ENCODE measurements at regions not wholly inside any gene's neighbourhood (a gene's known extent, or its start where the extent isn't known, plus 50 kb on each side); places are given as distances from the start of the nearest gene placed in this dataset.

DNA sequence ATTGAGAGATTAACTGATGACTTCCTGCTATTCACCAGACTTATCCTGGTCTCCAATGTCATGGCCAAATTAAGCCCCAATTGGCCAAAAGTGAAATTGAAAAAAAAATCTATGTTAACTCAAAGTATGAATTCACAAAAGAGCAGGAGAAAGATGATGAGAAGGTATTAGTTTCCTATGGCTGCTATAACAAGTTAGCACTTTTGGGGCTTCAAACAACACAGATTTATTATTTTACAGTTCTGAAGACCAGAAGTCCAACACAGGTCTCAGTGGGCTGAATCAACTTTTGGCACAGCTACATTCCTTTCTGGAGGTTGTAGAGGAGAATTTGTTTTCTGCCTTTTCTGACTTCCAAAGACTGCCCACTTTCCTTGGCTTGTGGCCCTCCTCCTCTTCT, 78.6 kb upstream of the TLE1 start:
- no peaks in the 10 kb centered on the region for H3K4me1 ChIP-seq (replicated peaks in 1 of 2; ENCODE audit: control insufficient read depth in 2 of 2, insufficient read depth in 2 of 2, low read length in 2 of 2)
- no peaks in the 10 kb centered on the region for H3K79me2 ChIP-seq (ENCODE audit: control insufficient read depth, insufficient read depth, low read length)
- no peaks in the 10 kb centered on the region for H3K9me3 ChIP-seq (replicated peaks; ENCODE audit: control insufficient read depth, insufficient read depth, low read depth, low read length)
- H3K27me3 ChIP-seq (ENCODE audit: control insufficient read depth in 2 of 2, insufficient read depth in 2 of 2, low read length in 2 of 2): no peaks in the 10 kb centered on the region
- no peak for FAIRE-seq
- H4K20me1 ChIP-seq (replicated peaks; ENCODE audit: control insufficient read depth, insufficient read depth, low read length): no peaks in the 10 kb centered on the region
- BruUV-seq (replicated peaks): no TSS peak
- no peaks in the 10 kb centered on the region for H3K36me3 ChIP-seq (ENCODE audit: control insufficient read depth, insufficient read depth, low read length)
- no peaks in the 10 kb centered on the region for H3K9me1 ChIP-seq (ENCODE audit: control insufficient read depth, insufficient read depth, low read length)
- POLR2A ChIA-PET: no interaction called here
- intact Hi-C loops (cut with micrococcal nuclease) (no loop called here), in situ Hi-C loops (cut with MboI) (no loop called here)
- no peak for DNase-seq (ENCODE audit: extremely low read depth in 1 of 4, low spot score in 3 of 4)
- TF ChIP-seq, protein P1, sequence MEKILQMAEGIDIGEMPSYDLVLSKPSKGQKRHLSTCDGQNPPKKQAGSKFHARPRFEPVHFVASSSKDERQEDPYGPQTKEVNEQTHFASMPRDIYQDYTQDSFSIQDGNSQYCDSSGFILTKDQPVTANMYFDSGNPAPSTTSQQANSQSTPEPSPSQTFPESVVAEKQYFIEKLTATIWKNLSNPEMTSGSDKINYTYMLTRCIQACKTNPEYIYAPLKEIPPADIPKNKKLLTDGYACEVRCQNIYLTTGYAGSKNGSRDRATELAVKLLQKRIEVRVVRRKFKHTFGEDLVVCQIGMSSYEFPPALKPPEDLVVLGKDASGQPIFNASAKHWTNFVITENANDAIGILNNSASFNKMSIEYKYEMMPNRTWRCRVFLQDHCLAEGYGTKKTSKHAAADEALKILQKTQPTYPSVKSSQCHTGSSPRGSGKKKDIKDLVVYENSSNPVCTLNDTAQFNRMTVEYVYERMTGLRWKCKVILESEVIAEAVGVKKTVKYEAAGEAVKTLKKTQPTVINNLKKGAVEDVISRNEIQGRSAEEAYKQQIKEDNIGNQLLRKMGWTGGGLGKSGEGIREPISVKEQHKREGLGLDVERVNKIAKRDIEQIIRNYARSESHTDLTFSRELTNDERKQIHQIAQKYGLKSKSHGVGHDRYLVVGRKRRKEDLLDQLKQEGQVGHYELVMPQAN (IDR thresholded peaks at IDR 0.05; ENCODE audit: borderline replicate concordance): no peak
- TF ChIP-seq EP300 (IDR thresholded peaks at IDR 0.05; ENCODE audit: low read length) (no peak), HDAC8 (tag; IDR thresholded peaks at IDR 0.05) (no peak), DPF2 (IDR thresholded peaks at IDR 0.05) (no peak), ZNF668 (CRISPR knock-in tag; IDR thresholded peaks at IDR 0.05) (no peak), NCOA1 (IDR thresholded peaks at IDR 0.05; ENCODE audit: low read depth) (no peak)
- TF ChIP-seq, protein P2, sequence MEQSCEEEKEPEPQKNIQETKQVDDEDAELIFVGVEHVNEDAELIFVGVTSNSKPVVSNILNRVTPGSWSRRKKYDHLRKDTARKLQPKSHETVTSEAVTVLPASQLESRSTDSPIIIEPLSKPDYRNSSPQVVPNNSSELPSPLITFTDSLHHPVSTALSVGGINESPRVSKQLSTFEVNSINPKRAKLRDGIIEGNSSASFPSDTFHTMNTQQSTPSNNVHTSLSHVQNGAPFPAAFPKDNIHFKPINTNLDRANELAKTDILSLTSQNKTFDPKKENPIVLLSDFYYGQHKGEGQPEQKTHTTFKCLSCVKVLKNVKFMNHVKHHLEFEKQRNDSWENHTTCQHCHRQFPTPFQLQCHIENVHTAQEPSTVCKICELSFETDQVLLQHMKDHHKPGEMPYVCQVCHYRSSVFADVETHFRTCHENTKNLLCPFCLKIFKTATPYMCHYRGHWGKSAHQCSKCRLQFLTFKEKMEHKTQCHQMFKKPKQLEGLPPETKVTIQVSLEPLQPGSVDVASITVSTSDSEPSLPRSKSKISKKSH (CRISPR knock-in tag; IDR thresholded peaks at IDR 0.05): no peak
- TF ChIP-seq, protein P3, sequence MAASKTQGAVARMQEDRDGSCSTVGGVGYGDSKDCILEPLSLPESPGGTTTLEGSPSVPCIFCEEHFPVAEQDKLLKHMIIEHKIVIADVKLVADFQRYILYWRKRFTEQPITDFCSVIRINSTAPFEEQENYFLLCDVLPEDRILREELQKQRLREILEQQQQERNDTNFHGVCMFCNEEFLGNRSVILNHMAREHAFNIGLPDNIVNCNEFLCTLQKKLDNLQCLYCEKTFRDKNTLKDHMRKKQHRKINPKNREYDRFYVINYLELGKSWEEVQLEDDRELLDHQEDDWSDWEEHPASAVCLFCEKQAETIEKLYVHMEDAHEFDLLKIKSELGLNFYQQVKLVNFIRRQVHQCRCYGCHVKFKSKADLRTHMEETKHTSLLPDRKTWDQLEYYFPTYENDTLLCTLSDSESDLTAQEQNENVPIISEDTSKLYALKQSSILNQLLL (CRISPR knock-in tag; IDR thresholded peaks at IDR 0.05; ENCODE audit: borderline replicate concordance): no peak
- TF ChIP-seq, protein P4, sequence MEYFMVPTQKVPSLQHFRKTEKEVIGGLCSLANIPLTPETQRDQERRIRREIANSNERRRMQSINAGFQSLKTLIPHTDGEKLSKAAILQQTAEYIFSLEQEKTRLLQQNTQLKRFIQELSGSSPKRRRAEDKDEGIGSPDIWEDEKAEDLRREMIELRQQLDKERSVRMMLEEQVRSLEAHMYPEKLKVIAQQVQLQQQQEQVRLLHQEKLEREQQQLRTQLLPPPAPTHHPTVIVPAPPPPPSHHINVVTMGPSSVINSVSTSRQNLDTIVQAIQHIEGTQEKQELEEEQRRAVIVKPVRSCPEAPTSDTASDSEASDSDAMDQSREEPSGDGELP (CRISPR knock-in tag; IDR thresholded peaks at IDR 0.05; ENCODE audit: borderline replicate concordance): no peak
- no peak overlapping the region for H3K9ac ChIP-seq (ENCODE audit: insufficient read depth in 1 of 2, low read depth in 2 of 2, low read length in 2 of 2)
- no peak overlapping the region for H3K4me3 ChIP-seq
- no peak for ATAC-seq
- H3K27ac ChIP-seq (ENCODE audit: extremely low read depth, low read depth, low read length): no peak overlapping the region
- no peak overlapping the region for H3K4me2 ChIP-seq (ENCODE audit: insufficient read depth, low read length)
- CTCF ChIA-PET (ENCODE audit: low intra/inter-chr PET ratio): no interaction called here
- H2AFZ ChIP-seq (ENCODE audit: low read depth, low read length): no peak overlapping the region

Data from K562 (cell line).